Activated CD4-positive, alpha-beta T cell treated with anti-CD3 and anti-CD28 coated beads for 48 hours (primary cell): ENCODE measurements at regions not wholly inside any gene's neighbourhood (a gene's known extent, or its start where the extent isn't known, plus 50 kb on each side); places are given as distances from the start of the nearest gene placed in this dataset.

Source experiments
- DNase-seq: peaks from one replicate; pipeline ENCODE4 v3.0.0-alpha.2; 2020

DNA sequence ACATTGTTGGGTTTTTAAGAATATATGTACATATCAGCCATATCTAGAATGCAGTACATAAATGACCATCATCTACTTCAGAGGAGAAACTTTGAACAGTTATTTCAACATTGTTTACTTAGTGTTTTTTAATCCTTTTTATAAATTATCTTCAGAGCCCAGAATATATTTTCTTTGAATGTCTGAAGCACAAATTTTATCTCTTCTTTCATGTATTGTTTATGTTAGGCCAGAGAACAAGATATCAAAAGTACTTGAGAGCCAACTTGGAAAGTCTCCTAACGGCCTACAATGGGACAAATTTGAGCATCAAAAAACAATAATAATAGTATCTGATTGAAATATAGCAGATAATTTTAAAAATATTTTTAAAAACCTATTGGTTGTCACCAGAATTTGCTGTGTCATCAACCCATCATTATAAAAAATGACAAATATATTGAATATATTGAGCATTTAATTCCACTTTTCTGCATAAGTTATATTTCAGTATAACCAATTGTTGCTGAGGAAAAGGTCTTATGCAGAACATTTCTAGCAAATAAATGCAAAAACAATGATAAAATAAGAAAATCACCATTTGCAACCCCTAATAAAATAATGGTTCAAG lies 67.5 kb upstream of the CCNG1 start:
- no peak for DNase-seq

DNA sequence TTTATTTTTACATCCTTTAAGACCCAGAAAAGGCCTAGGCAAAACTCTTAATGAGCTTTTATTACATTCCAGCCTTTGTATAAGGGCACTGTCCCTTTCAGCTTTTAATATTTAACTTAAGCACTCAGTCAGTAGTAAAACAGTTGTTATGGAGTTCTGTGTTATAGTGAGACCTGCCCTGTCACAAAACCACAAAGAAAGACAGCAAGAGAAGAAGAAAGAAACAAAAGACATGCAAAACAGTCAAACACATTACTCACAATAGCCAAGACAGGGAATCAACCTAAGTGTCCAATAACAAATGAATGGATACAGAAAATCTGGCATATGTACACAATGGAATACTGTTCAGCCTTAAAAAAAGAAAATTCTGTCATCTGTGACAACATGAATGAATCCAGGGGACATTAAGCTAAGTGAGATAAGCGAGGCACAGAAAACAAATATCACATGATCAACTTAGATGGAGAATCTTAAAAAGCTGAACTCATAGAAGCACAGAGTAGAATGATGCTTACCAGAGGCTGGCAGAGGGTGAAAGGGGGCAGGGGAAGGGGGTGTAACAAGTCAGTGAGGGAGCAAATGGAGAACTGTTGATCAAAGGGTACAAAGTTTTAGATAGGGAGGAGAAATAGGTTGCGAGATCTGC lies 63.8 kb upstream of the CCNG1 start:
- no peak for DNase-seq

DNA sequence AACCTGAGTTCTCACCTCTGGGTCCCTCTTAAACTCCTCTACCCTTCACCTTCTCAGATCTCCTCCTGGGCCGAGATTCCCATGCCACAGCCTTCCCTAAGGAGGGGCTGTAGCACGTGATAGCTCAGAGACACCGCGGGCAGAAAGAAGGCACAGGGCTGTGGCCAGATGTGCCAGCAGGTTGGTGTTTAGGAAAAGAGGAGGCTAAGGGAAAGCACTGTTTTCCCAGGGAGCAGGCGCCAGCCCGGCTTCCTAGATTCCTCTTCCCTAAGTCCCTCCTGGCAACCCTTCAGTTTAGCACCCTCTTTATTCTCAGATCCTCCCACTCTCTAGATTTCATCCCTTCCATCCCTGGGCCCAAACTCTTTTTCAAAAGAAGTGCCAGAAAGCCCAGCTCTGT lies 59.4 kb upstream of the CCNG1 start:
- DNase-seq: no peak

DNA sequence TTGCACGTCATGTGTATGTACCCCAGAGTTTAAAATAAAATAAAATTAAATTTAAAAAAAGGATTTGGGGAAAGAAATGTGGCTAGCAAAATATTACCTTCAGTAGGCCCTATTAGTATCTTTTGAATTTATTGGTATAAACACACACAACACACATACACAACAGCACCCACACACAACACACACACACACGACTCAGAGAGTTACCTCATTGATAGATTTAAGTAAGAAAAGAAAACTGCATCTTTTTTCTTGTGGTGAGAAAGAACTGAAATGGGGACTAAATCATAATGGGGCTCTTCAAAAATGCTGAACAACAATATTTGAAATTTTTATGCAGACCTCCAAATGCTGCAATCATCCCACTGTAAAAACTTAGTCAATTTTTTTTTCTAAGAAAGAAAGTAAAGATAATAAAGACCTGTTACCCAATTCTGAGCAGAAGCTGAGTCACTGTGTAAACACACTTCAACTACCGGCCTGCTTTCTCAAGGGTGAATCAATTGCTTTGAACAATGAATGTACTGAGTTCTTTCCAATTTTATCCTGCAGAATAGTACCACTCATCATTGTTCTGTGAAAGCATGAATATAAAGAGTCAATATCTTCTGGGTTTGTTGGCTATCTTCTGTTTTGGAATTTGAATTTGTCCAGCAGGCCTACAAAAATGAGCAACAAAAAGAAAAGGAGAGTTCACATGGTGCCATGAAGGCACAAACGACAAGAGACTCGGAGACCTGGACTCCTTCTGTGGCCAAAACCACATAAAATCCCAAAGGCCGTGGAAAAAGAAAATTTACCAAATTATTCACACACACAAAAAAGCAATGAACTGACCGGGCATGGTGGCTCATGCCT lies 57.9 kb upstream of the CCNG1 start:
- no peak for DNase-seq

DNA sequence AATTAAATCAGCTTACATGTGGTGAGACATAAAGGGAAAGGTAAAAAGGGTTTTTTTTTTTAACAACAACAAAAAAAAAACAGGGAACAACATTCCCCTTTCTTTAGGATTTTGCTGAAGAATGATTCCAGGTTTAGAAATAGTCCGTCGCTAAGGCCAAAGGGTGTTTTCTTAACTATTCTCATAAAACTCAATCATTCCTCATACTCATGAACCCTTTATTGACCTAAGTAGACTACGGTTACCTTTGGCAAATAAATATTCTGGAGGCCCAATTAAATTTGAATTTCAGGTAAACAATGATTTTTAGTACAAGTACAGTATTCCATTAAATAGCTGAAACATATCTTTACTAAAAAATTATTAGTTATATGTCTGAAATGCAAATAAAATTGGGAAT lies 55.6 kb upstream of the CCNG1 start:
- no peak for DNase-seq

DNA sequence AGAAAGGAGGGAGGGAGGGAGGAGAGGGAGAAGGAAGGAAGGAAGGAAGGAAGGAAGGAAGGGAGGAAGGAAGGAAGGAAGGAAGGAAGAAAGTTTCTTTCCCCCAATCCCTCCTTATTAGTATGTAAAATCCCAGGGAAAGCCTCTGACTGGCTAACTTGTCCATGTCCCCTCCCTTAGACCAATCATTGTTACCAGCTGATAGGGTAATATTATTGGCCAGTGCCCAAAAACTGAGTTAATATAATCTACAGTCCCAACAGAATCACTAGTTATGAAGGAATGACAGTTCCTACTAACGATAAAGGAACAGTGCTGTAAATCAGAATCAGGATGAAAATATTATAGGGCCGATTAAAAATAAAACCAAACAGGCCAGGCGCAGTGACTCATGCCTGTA lies 53.6 kb upstream of the CCNG1 start:
- no peak for DNase-seq

DNA sequence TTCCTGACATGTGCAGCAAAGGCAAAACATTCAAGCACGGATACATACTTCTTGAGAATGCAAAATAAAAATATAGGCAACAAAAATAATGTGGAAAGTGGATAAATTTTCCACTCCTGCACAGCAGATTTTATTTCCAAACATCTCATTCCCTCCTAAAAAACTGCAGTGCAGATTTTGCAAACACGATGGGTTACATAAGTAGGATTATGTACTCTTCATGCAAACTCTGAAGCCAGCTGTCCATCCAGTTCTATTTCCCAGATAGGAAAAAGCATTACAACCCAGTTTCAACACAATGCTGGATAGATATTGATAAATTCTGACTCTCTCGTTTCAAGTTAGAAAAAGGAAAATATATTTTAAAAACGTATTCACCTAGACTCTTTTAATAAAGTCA lies 52.7 kb upstream of the CCNG1 start:
- DNase-seq: no peak

DNA sequence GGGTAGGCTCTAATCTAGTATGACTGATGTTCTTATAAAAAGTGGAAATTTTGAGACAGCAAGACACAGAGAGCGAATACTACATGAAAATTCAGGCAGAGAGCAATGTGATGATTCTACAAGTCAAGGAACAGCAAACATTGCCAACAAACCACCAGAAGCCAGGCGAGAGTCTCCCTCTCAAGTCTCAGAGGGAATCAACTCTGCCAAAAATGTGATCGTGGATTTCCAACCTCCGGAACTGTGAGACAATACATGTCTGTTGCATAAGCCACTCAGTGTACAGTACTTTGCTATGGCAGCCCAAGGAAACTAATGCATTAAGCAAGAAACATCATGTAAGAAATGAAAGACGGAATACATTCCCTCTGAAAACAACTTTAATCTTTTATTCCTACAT lies 52.1 kb upstream of the CCNG1 start:
- no peak for DNase-seq

DNA sequence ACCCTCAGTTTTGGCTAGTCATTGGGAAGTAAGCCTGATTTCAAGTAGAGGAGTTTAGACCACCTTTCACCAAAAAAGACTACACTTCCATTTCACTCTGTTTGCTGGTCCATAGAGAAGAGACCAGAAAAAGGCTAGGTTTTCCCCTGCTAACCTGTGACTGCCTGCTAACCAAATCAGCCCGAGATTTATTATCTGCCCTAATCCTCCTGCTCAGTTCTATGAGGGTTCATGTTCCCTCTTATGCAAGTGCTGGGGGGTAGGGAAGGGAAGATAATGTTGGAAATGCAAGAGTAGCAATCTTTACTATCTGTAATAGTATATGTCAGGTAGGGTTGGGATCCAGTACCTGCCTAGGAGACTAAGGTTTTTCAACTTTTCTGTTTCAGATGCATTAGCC lies 51.6 kb upstream of the CCNG1 start:
- DNase-seq: no peak

DNA sequence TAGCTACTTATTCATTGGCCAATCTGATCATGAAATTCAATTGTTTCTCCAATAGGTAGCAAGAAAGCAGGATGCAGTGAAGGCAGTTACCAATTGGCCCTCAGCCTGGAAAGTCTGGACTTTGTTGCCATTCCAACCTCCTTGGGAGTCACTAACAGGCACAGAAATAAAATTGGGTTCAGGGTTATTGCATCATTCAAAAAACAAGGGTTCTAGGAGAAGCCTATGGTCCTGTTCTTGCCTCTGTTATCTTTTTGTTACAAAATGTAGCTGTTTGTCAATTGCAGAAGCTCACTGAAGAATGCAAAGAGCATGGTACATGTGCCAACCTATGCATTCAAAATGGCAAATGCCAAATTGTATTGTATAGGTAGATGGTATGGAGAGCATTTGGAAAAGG lies 51.0 kb upstream of the CCNG1 start:
- DNase-seq: no peak

DNA sequence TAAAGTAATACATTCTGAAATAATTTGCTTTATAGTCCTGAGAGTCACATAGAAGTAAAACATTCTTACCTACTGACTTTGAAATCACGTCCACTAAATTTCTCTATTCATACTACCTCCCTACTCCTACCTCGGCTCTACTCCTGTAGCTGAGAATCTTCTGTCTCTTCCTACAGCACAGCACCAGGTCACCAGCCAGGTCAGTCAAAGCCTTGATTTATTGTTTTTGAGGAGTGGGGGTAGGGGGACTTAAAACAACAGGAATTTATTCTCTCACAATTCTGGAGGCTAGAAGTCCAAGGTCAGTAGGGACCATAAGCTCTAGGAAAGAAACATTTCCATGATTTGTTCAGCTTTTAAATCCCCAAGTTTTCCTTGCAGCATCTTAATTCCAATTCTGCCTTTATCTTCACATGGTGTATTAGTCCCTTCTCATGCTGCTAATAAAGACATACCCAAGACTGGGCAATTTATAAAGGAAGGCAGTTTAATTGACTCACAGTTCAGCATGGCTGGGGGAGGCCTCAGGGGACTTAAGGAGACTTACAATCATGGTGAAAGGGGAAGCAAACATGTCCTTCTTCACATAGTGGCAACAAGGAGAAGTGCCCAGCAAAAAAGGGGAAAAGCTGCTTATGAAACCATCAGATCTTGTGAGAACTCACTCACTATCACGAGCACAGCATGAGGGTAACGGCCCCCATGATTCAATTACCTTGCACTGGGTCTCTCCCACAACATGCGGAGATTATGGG lies 49.6 kb upstream of the CCNG1 start:
- no peak for DNase-seq
